ENCODE measurements at regions not wholly inside any gene's neighbourhood (a gene's known extent, or its start where the extent isn't known, plus 50 kb on each side); places are given as distances from the start of the nearest gene placed in this dataset.
A peak's percentile ranks its signal among the peaks of the same experiment; 100 is the strongest.

GRCh38 chr3:8298021-8298954, 203.3 kb upstream of the LMCD1 start:
- Histone ChIP-seq H2AFZ (ENCODE audit: low read depth, low read length) (no peak overlapping the region), H3K4me1 (ENCODE audit: control insufficient read depth, extremely low read depth, insufficient read depth, low read length) (no peaks in the 10 kb centered on the region), H3K9me3 (replicated peaks; ENCODE audit: control insufficient read depth, insufficient read depth, low read length) (no peaks in the 10 kb centered on the region), H3K36me3 (ENCODE audit: control insufficient read depth in 2 of 2, extremely low read depth in 1 of 2, insufficient read depth in 2 of 2, low read length in 2 of 2) (no peaks in the 10 kb centered on the region), H3K9ac (replicated peaks; ENCODE audit: extremely low read depth, insufficient read depth, low read length) (no peak overlapping the region), H3K4me3 (replicated peaks in 1 of 3; ENCODE audit: insufficient read depth in 1 of 3, low read depth in 1 of 3, low read length in 3 of 3) (no peak overlapping the region), H3K4me2 (ENCODE audit: insufficient read depth, low read length) (no peak overlapping the region), H3K27me3 (ENCODE audit: control insufficient read depth in 2 of 2, insufficient read depth in 2 of 2, low read length in 2 of 2) (no peaks in the 10 kb centered on the region), H3K79me2 (ENCODE audit: control insufficient read depth, insufficient read depth, low read length) (no peaks in the 10 kb centered on the region), H4K20me1 (replicated peaks; ENCODE audit: control insufficient read depth, extremely low read depth, insufficient read depth, low read length) (no peaks in the 10 kb centered on the region), H3K9me1 (replicated peaks; ENCODE audit: control insufficient read depth, extremely low read depth, insufficient read depth, low read length) (no peaks in the 10 kb centered on the region), H3K27ac (ENCODE audit: insufficient read depth, low read depth, low read length) (no peak overlapping the region)
- ChIA-PET CTCF (no interaction called here), POLR2A (no interaction called here)
- TF ChIP-seq EZH2 (IDR thresholded peaks at IDR 0.05; ENCODE audit: borderline replicate concordance, low read depth, low read length, severe bottlenecking) (no peak), CTCF (IDR thresholded peaks at IDR 0.05; ENCODE audit: extremely low read depth in 1 of 2, insufficient read depth in 1 of 2, low read depth in 1 of 2, low read length in 2 of 2) (no peak), JUN (IDR thresholded peaks at IDR 0.05; ENCODE audit: borderline replicate concordance, insufficient read depth, insufficient read length, low read depth) (no peak), GATA2 (IDR thresholded peaks at IDR 0.05; ENCODE audit: insufficient read depth, insufficient read length, low read depth, low read length) (no peak), MYC (IDR thresholded peaks at IDR 0.05; ENCODE audit: low read depth, low read length) (no peak), POLR2A (IDR thresholded peaks at IDR 0.05; ENCODE audit: low read depth, low read length) (no peak), FOS (IDR thresholded peaks at IDR 0.05; ENCODE audit: borderline replicate concordance, insufficient read depth, low read length) (no peak), POLR2AphosphoS5 (IDR thresholded peaks at IDR 0.05; ENCODE audit: insufficient read depth, low read depth, low read length) (no peak)
- TF ChIP-seq, protein P1, sequence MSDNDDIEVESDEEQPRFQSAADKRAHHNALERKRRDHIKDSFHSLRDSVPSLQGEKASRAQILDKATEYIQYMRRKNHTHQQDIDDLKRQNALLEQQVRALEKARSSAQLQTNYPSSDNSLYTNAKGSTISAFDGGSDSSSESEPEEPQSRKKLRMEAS (IDR thresholded peaks at IDR 0.05; ENCODE audit: insufficient read depth, insufficient read length): no peak
- DNase-seq (ENCODE audit: low read depth, low spot score): no peak
- intact Hi-C loops (cut with micrococcal nuclease): no loop called here
- FAIRE-seq: peak; percentile 4
- dilution Hi-C loops (cut with MboI; ENCODE audit: extremely low pct_ligation_motif_present, low sequenced_read_pairs): no loop called here
- no TSS peak for BruUV-seq (replicated peaks)

Measured in endothelial cell of umbilical vein (primary cell).